T-helper 1 cell treated with Interleukin-12 subunit alpha and Interleukin-12 subunit beta and Interleukin-4 antibody, amounts not matched to agents 30 μg/mL and 1 μg/mL, for 36 hours (primary cell): ENCODE measurements at regions not wholly inside any gene's neighbourhood (a gene's known extent, or its start where the extent isn't known, plus 50 kb on each side); places are given as distances from the start of the nearest gene placed in this dataset.

Experiments
- H3K27ac Mint-ChIP-seq: one replicate; pipeline ENCODE4 v1.8.0; 2021; ENCODE audit warnings: mild to moderate bottlenecking, mixed read lengths
- H3K27me3 Mint-ChIP-seq: one replicate; pipeline ENCODE4 v1.8.0; 2021; ENCODE audit warnings: low read depth, mixed read lengths
- H3K36me3 Mint-ChIP-seq: one replicate; pipeline ENCODE4 v1.8.0; 2021; ENCODE audit warnings: low read depth, mixed read lengths
- H3K4me1 Mint-ChIP-seq: one replicate; pipeline ENCODE4 v1.8.0; 2021; ENCODE audit warnings: low read depth, mixed read lengths
- H3K4me3 Mint-ChIP-seq: one replicate; pipeline ENCODE4 v1.8.0; 2021; ENCODE audit warnings: mild to moderate bottlenecking, moderate library complexity, mixed read lengths
- H3K9me3 Mint-ChIP-seq: one replicate; pipeline ENCODE4 v1.8.0; 2021; ENCODE audit warnings: mixed read lengths

GRCh38 chr3:103085465-103085864, 650.6 kb downstream of the ZPLD1 start:
- Mint-ChIP-seq H3K4me1 (no peaks in the 10 kb centered on the region), H3K27ac (no peak overlapping the region), H3K9me3 (no peaks in the 10 kb centered on the region), H3K4me3 (no peak overlapping the region), H3K36me3 (no peaks in the 10 kb centered on the region), H3K27me3 (no peaks in the 10 kb centered on the region)

- Mint-ChIP-seq H3K27ac (no peak overlapping the region), H3K27me3 (no peaks in the 10 kb centered on the region), H3K4me1 (no peaks in the 10 kb centered on the region), H3K36me3 (no peaks in the 10 kb centered on the region), H3K4me3 (no peak overlapping the region), H3K9me3 (no peaks in the 10 kb centered on the region)
Measured at GRCh38 chr3:103089758-103090157, 654.9 kb downstream of the ZPLD1 start.

DNA sequence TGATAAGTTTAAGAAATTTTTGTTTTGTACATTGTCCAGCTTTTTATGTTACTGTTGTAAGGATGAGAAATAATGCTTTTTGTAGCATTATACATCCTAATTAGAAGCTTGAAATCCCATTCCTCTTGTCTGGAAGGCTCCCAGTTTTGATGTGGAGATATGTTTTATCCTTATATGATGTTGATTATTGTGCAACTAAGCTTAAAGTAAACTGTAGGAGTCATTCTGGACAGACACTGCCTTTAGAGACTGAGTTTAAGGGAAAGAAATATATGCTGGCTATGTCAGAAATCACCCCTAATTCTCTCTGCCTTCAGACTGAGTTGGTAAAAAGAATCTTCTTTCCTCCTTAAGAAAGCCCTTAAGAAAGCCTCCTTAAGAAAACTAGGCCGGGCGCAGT, 670.4 kb downstream of the ZPLD1 start:
- Mint-ChIP-seq H3K4me3 (no peak overlapping the region), H3K27me3 (no peaks in the 10 kb centered on the region), H3K27ac (no peak overlapping the region), H3K9me3 (no peaks in the 10 kb centered on the region), H3K36me3 (no peaks in the 10 kb centered on the region), H3K4me1 (no peaks in the 10 kb centered on the region)

DNA sequence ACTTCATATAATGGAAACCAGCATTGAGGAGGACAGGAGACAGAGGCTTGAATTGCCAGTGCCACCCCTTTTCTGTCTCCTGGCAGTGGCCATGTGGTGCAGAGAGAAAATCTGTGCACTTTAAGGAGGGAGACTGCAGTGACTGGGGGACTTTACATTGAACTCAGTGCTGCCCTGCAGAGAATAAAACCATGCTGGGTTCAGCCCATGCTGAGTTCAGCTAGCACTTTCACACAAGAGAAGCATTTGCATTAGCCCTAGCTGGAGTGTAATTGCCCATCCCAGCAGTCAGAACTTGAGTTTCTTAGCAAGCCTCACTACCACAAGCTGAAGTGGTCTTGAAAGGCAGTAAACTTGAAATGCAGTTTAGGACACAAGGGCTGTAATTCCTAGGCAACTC, 677.5 kb downstream of the ZPLD1 start:
- Mint-ChIP-seq H3K27ac (no peak overlapping the region), H3K27me3 (no peaks in the 10 kb centered on the region), H3K9me3 (no peaks in the 10 kb centered on the region), H3K36me3 (no peaks in the 10 kb centered on the region), H3K4me3 (no peak overlapping the region), H3K4me1 (no peaks in the 10 kb centered on the region)

GRCh38 chr3:103126115-103126514, 691.3 kb downstream of the ZPLD1 start:
- H3K4me3 Mint-ChIP-seq = no peak overlapping the region
- no peaks in the 10 kb centered on the region for H3K4me1 Mint-ChIP-seq
- H3K27me3 Mint-ChIP-seq = no peaks in the 10 kb centered on the region
- no peak overlapping the region for H3K27ac Mint-ChIP-seq
- no peaks in the 10 kb centered on the region for H3K9me3 Mint-ChIP-seq
- H3K36me3 Mint-ChIP-seq = no peaks in the 10 kb centered on the region

DNA sequence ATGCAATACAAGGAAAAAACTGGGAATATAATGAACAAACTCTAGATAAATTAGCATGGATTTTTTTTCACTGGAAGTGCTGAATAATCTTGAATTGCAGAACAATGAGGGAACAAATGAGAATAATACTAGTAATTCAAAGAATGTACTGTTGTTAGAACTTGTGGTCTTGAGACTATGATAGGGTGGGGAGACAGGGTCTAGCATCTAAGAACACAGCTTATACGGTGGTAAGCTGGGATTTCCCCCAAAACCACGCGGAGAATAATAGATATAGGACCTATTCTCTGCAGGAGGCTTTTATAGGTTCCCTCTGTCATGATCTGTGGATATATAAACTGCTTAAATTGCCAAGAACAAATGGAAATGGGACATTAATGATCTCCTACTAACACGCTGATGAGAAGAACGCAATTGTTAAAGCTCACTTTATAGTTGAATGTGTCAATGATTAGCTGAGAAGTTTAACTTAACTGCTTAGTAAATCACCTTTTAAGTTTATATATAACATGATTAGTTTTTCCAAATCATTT, 692.3 kb downstream of the ZPLD1 start:
- Mint-ChIP-seq H3K27me3 (no peaks in the 10 kb centered on the region), H3K9me3 (no peaks in the 10 kb centered on the region), H3K4me3 (no peak overlapping the region), H3K4me1 (no peaks in the 10 kb centered on the region), H3K36me3 (no peaks in the 10 kb centered on the region), H3K27ac (no peak overlapping the region)

DNA sequence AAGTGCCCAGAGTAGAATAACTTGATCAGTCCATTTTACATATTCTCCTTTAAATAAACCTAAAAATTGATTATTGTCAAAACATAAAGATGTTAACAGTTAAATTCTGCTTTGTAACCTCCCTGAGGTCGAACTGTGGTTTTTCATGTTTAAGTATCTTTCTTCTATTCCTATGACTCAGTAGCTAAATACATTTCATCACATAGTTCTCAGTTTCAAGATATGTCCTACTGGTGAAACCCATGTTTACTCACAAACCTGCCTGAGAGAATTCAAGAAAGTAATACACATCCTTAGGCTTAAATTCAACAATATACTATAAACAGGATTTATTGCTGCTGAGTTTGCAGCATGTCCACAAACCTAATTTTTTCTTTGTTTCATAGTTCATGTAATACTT, 692.9 kb downstream of the ZPLD1 start:
- Mint-ChIP-seq H3K36me3 (no peaks in the 10 kb centered on the region), H3K4me1 (no peaks in the 10 kb centered on the region), H3K27ac (no peak overlapping the region), H3K27me3 (no peaks in the 10 kb centered on the region), H3K9me3 (no peaks in the 10 kb centered on the region), H3K4me3 (no peak overlapping the region)

- Mint-ChIP-seq H3K4me3 (no peak overlapping the region), H3K36me3 (no peaks in the 10 kb centered on the region)
Measured at GRCh38 chr3:103134023-103134724, 699.4 kb downstream of the ZPLD1 start.

DNA sequence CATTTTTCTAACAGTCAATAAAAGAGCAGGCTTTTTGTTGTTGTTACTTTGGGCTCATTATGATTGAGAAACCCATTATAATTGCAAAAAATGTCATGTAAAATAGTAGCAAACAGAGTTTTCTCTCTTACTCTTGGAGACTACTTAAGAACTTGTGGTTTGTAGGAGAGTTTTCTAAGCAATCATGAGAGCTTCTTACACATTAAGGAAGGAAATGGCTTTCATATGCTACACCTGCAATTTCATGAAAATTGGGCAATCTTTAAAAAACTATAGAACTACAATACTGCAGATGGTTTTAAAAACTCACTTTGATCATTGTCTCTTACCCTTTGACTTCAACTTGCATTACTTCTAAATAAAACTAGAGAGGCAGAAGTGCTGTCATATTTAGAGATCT, 701.8 kb downstream of the ZPLD1 start:
- H3K36me3 Mint-ChIP-seq = no peaks in the 10 kb centered on the region
- no peaks in the 10 kb centered on the region for H3K27me3 Mint-ChIP-seq
- no peaks in the 10 kb centered on the region for H3K9me3 Mint-ChIP-seq
- no peak overlapping the region for H3K4me3 Mint-ChIP-seq
- H3K27ac Mint-ChIP-seq = no peak overlapping the region
- H3K4me1 Mint-ChIP-seq = no peaks in the 10 kb centered on the region

More at GRCh38 chr3:103134023-103134724, 699.4 kb downstream of the ZPLD1 start:
- Mint-ChIP-seq H3K27ac (no peak overlapping the region), H3K27me3 (no peaks in the 10 kb centered on the region), H3K4me1 (no peaks in the 10 kb centered on the region), H3K9me3 (no peaks in the 10 kb centered on the region)

GRCh38 chr3:103137830-103138229, 703.0 kb downstream of the ZPLD1 start:
- Mint-ChIP-seq H3K27ac (no peak overlapping the region), H3K36me3 (no peaks in the 10 kb centered on the region), H3K4me3 (no peak overlapping the region), H3K27me3 (no peaks in the 10 kb centered on the region), H3K4me1 (no peaks in the 10 kb centered on the region), H3K9me3 (no peaks in the 10 kb centered on the region)

GRCh38 chr3:103158183-103158582, 723.4 kb downstream of the ZPLD1 start:
- H3K4me1 Mint-ChIP-seq = no peaks in the 10 kb centered on the region
- H3K4me3 Mint-ChIP-seq = no peak overlapping the region
- H3K9me3 Mint-ChIP-seq = no peaks in the 10 kb centered on the region
- no peaks in the 10 kb centered on the region for H3K27me3 Mint-ChIP-seq
- no peak overlapping the region for H3K27ac Mint-ChIP-seq
- H3K36me3 Mint-ChIP-seq = no peaks in the 10 kb centered on the region

DNA sequence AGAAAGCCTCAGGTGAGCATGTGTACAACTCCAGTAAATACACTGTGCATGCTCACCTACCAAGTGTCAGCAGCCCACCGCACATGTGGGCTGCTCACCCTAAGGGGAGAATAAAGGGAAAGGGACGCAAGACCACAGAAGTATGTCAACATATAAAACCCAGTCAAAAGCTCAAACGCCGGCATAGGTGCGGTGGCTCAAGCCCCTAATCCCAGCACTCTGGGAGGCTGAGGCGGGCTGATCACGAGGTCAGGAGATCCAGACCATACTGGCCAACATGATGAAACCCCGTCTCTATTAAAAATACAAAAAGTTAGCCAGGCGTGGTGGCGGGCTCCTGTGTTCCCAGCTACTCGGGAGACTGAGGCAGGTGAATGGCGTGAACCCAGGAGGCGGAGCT, 732.1 kb downstream of the ZPLD1 start:
- no peaks in the 10 kb centered on the region for H3K27me3 Mint-ChIP-seq

DNA sequence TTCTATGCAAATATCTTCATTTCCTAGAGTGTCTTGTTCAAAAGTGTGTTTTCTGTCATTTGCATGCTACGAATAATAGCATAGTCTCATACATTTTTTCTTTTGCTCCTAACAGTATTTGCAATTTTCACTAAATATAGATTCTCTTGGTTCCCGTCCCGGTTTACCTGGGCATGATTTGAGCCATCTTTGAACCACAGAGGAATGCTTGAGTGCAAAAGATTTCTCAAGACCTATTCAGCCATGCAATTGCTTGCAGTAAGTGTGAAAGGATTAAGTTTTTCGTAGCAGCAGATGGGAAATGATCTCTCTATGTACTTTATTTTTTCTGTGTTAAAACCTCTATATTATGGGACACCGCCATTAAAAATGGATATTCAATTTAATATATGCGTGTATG, 733.0 kb downstream of the ZPLD1 start:
- no peaks in the 10 kb centered on the region for H3K4me1 Mint-ChIP-seq
- H3K4me3 Mint-ChIP-seq = no peak overlapping the region
- H3K27me3 Mint-ChIP-seq = no peaks in the 10 kb centered on the region
- H3K9me3 Mint-ChIP-seq = peaks cover 3% of the 10 kb centered on the region
- no peaks in the 10 kb centered on the region for H3K36me3 Mint-ChIP-seq
- no peak overlapping the region for H3K27ac Mint-ChIP-seq

More for the DNA sequence above, 732.1 kb downstream of the ZPLD1 start:
- Mint-ChIP-seq H3K9me3 (peaks cover 3% of the 10 kb centered on the region), H3K4me3 (no peak overlapping the region), H3K27ac (no peak overlapping the region), H3K4me1 (no peaks in the 10 kb centered on the region), H3K36me3 (no peaks in the 10 kb centered on the region)

GRCh38 chr3:103169289-103169688, 734.5 kb downstream of the ZPLD1 start:
- peaks cover 3% of the 10 kb centered on the region for H3K9me3 Mint-ChIP-seq
- H3K36me3 Mint-ChIP-seq = no peaks in the 10 kb centered on the region
- H3K27ac Mint-ChIP-seq = no peak overlapping the region
- H3K4me1 Mint-ChIP-seq = no peaks in the 10 kb centered on the region
- no peaks in the 10 kb centered on the region for H3K27me3 Mint-ChIP-seq
- H3K4me3 Mint-ChIP-seq = no peak overlapping the region

DNA sequence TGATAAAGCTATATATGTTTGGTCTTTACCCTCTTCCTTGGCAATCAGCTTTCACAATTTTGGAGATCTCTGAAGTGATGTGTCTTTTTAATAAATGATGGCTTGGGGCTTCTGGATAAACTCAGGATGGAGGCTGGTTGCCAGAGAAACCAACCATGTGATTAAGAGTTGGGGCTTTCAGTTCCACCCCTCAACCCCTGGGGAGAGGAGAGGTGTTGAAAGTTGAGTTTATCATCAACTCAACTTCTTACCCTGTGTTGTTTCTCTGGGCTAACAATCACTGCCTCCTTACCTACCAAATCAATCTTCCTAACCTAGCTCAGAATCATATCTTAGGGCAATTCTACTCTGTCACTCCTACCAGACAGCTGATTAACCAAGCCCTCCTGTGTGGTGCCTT, 735.8 kb downstream of the ZPLD1 start:
- Mint-ChIP-seq H3K9me3 (peaks cover 3% of the 10 kb centered on the region), H3K27me3 (no peaks in the 10 kb centered on the region), H3K36me3 (no peaks in the 10 kb centered on the region), H3K4me1 (no peaks in the 10 kb centered on the region), H3K4me3 (no peak overlapping the region), H3K27ac (no peak overlapping the region)

GRCh38 chr3:103173940-103174339, 739.1 kb downstream of the ZPLD1 start:
- H3K27ac Mint-ChIP-seq = no peak overlapping the region
- no peak overlapping the region for H3K4me3 Mint-ChIP-seq
- H3K27me3 Mint-ChIP-seq = no peaks in the 10 kb centered on the region
- no peaks in the 10 kb centered on the region for H3K36me3 Mint-ChIP-seq
- no peaks in the 10 kb centered on the region for H3K4me1 Mint-ChIP-seq
- H3K9me3 Mint-ChIP-seq = peaks cover 3% of the 10 kb centered on the region
